T-cell (primary cell): ENCODE measurements at regions not wholly inside any gene's neighbourhood (a gene's known extent, or its start where the extent isn't known, plus 50 kb on each side); places are given as distances from the start of the nearest gene placed in this dataset.
A peak's percentile ranks its signal among the peaks of the same experiment; 100 is the strongest.

Experiments used
- ATAC-seq, 4 experiments: fragments of 200-7000 bp in 3 of 4; fragments of 150-1000 bp in 1 of 4; cut with Tn5 transposase; replicated peaks in 1 of 4; 1 replicate in 3 of 4; 2 replicates in 1 of 4; pipeline ENCODE4 v1.10.0; 2021; ENCODE audit warnings: moderate library complexity in 3 of 4, mild to moderate bottlenecking in 2 of 4, moderate number of reproducible peaks in 1 of 4
- CTCF ChIA-PET, 2 donors: fragments of 300-600 bp; sonication (Branson Sonifier 250); formaldehyde crosslinking; loops; one replicate each; lab custom pipeline; 2022; ENCODE audit warnings: antibody characterized with exemption in 2 of 2; lab: Charles Lee
- POLR2A ChIA-PET, 2 donors: fragments of 300-600 bp; sonication (Branson Sonifier 250); formaldehyde crosslinking; loops; one replicate each; lab custom pipeline; 2022; ENCODE audit warnings: antibody characterized with exemption in 2 of 2; lab: Charles Lee
- DNase-seq, 35 experiments: peaks; one replicate each; pipeline versions ENCODE4 v3.0.0 to v3.0.0-alpha.2; 2013 to 2023
- H3K27ac ChIP-seq: one replicate; pipeline ENCODE4 v1.5.1; 2013; ENCODE audit warnings: low read length
- H3K27me3 ChIP-seq, 2 experiments: replicated peaks in 1 of 2; 1 replicate in 1 of 2; 2 replicates in 1 of 2; pipeline versions ENCODE4 v1.6.1 to v1.7.0; 2013; ENCODE audit warnings: low read length in 1 of 2, mixed read lengths in 1 of 2; ENCODE audit not compliant: control insufficient read depth in 2 of 2, insufficient read depth in 2 of 2; ENCODE audit errors: extremely low read depth in 1 of 2
- H3K36me3 ChIP-seq, 2 donors: 1 replicate in 1 of 2; 2 replicates in 1 of 2; pipeline versions ENCODE4 v1.6.1 to v1.7.0; 2013; ENCODE audit warnings: low read length in 1 of 2; ENCODE audit not compliant: control insufficient read depth in 2 of 2, insufficient read depth in 1 of 2; ENCODE audit errors: extremely low read depth in 1 of 2
- H3K4me1 ChIP-seq, 2 experiments: 1 replicate in 1 of 2; 2 replicates in 1 of 2; pipeline versions ENCODE4 v1.6.1 to v1.7.0; 2013; ENCODE audit warnings: low read length in 2 of 2, mixed read lengths in 1 of 2; ENCODE audit not compliant: insufficient read depth in 2 of 2, control insufficient read depth in 1 of 2; ENCODE audit errors: extremely low read depth in 1 of 2
- H3K4me3 ChIP-seq, 2 donors: 1 replicate in 1 of 2; 2 replicates in 1 of 2; pipeline versions ENCODE4 v1.5.1 to v1.7.0; 2013; ENCODE audit warnings: mild to moderate bottlenecking in 2 of 2, low read length in 1 of 2, moderate library complexity in 1 of 2; ENCODE audit not compliant: control insufficient read depth in 1 of 2; ENCODE audit errors: extremely low read depth in 1 of 2
- H3K9me3 ChIP-seq: 2 replicates; pipeline ENCODE4 v1.7.0; 2013
- H3K27ac Mint-ChIP-seq, 2 donors: one replicate each; pipeline ENCODE4 v1.8.0; 2020 to 2021; ENCODE audit warnings: mild to moderate bottlenecking in 2 of 2, mixed read lengths in 2 of 2
- H3K27me3 Mint-ChIP-seq, 2 donors: one replicate each; pipeline ENCODE4 v1.8.0; 2021 to 2022; ENCODE audit warnings: mixed read lengths in 2 of 2
- H3K36me3 Mint-ChIP-seq: one replicate; pipeline ENCODE4 v1.8.0; 2021; ENCODE audit warnings: mixed read lengths
- H3K4me1 Mint-ChIP-seq, 3 donors: one replicate each; pipeline ENCODE4 v1.8.0; 2020 to 2022; ENCODE audit warnings: mixed read lengths in 3 of 3, mild to moderate bottlenecking in 1 of 3
- H3K4me3 Mint-ChIP-seq, 3 donors: one replicate each; pipeline ENCODE4 v1.8.0; 2020 to 2022; ENCODE audit warnings: mild to moderate bottlenecking in 3 of 3, mixed read lengths in 3 of 3, moderate library complexity in 3 of 3
- H3K9me3 Mint-ChIP-seq, 3 donors: one replicate each; pipeline ENCODE4 v1.8.0; 2020 to 2022; ENCODE audit warnings: mixed read lengths in 3 of 3
- WGBS: methylation state at CpG from one replicate; pipeline ENCODE4 v1.1.5; 2013; ENCODE audit warnings: missing lambda C conversion rate; ENCODE audit not compliant: insufficient coverage; 5-methylcytosine and 5-hydroxymethylcytosine counted together

DNA sequence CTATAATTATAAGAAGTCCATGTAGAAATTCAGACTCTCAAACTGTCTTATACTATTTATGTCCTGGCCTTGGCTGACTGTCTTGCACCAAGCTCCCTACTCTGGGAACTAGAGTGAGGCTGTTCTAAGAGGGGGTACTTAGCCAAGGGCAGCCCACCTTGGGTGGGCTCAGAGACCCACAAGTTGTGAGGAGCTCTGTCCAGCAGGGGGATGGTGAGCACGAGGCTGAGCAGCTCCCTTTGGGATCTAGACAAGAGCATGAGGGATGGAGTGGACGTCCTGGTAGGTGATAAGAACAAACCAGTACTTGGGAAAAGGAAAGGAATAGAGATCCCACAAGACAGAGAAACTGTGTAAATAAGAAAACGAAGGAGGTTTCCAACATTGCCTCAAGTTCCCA lies 127.1 kb upstream of the SLC44A3 start:
- ChIA-PET CTCF (interaction anchor here in 1 of 2 donors (0.5 kb wide), 1 partner anchor 11 kb away, joined by 4 read pairs; no protein-coding TSS in a partner anchor), POLR2A (no interaction called here)
- H3K4me1 ChIP-seq = peaks cover 0 to 2% of the 10 kb centered on the region in 2 experiments
- peaks cover 3% of the 10 kb centered on the region in 2 experiments for H3K27me3 ChIP-seq
- H3K36me3 ChIP-seq = no peaks in the 10 kb centered on the region
- H3K27ac ChIP-seq = no peak overlapping the region
- peaks cover 0 to 3% (median 0%) of the 10 kb centered on the region in 3 donors for H3K4me1 Mint-ChIP-seq
- ATAC-seq (no peak), DNase-seq (no peak)
- no peaks in the 10 kb centered on the region for H3K36me3 Mint-ChIP-seq
- H3K4me3 Mint-ChIP-seq = no peak overlapping the region
- WGBS = 81% methylated on average over 3 of the region's 3 CpGs
- H3K27ac Mint-ChIP-seq = no peak overlapping the region
- H3K4me3 ChIP-seq = no peak overlapping the region
- no peaks in the 10 kb centered on the region for H3K9me3 Mint-ChIP-seq
- H3K27me3 Mint-ChIP-seq = peaks cover 18 to 20% of the 10 kb centered on the region in 2 donors
- no peaks in the 10 kb centered on the region for H3K9me3 ChIP-seq

DNA sequence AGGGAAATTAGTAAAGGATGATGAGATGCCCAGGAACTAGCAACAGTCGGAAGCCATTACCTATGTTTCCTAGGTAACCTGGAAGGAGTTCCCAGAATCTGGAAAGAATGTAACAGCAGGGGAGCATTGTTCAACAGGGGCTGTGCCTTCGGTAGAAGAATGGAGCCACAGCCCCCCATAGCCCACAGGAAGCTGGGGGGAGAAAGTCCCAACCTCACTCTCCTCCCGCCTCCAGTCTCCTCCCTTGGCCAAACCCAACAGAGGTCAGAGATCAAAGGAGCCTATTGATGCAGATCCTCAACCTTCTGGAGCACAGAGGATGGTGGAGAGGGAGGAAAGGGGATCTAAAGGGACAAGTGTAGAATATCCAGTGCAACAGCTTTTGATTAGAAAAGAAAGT lies 131.5 kb upstream of the SLC44A3 start:
- Mint-ChIP-seq H3K9me3 (no peaks in the 10 kb centered on the region), H3K36me3 (no peaks in the 10 kb centered on the region), H3K27ac (no peak overlapping the region), H3K27me3 (peaks cover 13 to 17% of the 10 kb centered on the region in 2 donors), H3K4me1 (no peaks in the 10 kb centered on the region), H3K4me3 (no peak overlapping the region)
- Histone ChIP-seq H3K4me3 (no peak overlapping the region), H3K36me3 (no peaks in the 10 kb centered on the region), H3K9me3 (no peaks in the 10 kb centered on the region), H3K27me3 (peaks cover 3 to 12% of the 10 kb centered on the region in 2 experiments), H3K27ac (no peak overlapping the region), H3K4me1 (no peaks in the 10 kb centered on the region)
- ATAC-seq (no peak), DNase-seq (no peak)
- no CpG with 5 or more reads among the region's 3 CpGs for WGBS
- CTCF ChIA-PET = no interaction called here
- POLR2A ChIA-PET = no interaction called here

DNA sequence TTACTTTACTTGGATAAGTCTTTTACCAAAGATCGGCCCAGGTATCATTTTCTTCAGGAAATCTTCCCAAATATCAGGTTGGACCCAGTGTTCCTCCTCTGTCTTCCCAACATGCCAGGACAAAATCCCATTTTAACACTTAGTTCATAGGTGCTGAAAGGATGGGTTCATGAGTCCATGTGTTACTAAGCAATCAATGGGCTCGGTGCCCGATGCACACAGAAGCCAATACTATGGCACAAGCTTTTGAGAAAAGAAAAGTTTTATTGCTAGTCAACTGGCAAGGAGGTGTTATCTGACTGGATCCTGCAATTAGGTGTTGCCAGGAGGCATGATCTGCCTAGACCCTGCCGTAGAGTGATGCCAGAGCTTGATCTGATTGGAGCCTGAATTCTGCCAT lies 133.3 kb upstream of the SLC44A3 start:
- ATAC-seq = no peak
- no peak overlapping the region for H3K27ac ChIP-seq
- peaks cover 0 to 16% of the 10 kb centered on the region in 2 experiments for H3K27me3 ChIP-seq
- no peak overlapping the region for H3K27ac Mint-ChIP-seq
- 71% methylated on average over 1 of the region's 4 CpGs for WGBS
- H3K9me3 Mint-ChIP-seq = no peaks in the 10 kb centered on the region
- no peak overlapping the region for H3K4me3 Mint-ChIP-seq
- DNase-seq = no peak
- H3K36me3 ChIP-seq = no peaks in the 10 kb centered on the region
- H3K9me3 ChIP-seq = no peaks in the 10 kb centered on the region
- CTCF ChIA-PET = no interaction called here
- peaks cover 13 to 17% of the 10 kb centered on the region in 2 donors for H3K27me3 Mint-ChIP-seq
- POLR2A ChIA-PET = no interaction called here
- H3K4me1 ChIP-seq = no peaks in the 10 kb centered on the region
- no peak overlapping the region for H3K4me3 ChIP-seq
- no peaks in the 10 kb centered on the region for H3K36me3 Mint-ChIP-seq
- no peaks in the 10 kb centered on the region for H3K4me1 Mint-ChIP-seq

DNA sequence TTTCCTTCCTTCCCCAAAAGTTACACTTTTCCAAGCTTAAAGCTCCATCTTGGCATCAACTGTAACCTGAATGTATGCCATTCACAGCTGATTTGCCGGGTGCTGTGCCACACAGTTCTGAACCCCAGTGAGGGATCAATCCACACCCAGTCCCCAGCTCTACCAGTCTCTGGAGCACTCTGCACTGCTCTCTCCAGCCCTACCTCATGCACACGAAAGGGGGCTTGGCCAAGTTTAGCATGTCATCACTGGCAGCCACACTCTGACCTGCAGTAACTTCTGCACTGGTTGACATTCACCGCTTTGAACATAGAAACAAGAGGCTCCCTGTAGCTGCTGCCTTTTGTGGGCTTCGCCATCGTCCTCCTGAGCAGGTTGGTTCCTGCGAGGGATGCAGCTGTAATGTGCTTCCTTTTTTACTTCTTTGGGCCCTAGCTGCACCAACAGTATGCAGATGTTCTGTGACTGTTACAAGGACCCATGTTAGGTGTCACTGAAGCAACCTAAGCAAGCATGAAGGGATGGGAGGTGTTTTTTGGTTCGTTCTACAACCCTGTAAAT lies 135.4 kb upstream of the SLC44A3 start:
- ChIA-PET POLR2A (no interaction called here), CTCF (no interaction called here)
- ATAC-seq = peak in 1 of 4 experiments; percentile 15
- Mint-ChIP-seq H3K36me3 (no peaks in the 10 kb centered on the region), H3K4me1 (no peaks in the 10 kb centered on the region), H3K9me3 (no peaks in the 10 kb centered on the region), H3K27me3 (peaks cover 12 to 13% of the 10 kb centered on the region in 2 donors), H3K4me3 (no peak overlapping the region), H3K27ac (no peak overlapping the region)
- H3K4me1 ChIP-seq = no peaks in the 10 kb centered on the region
- no peak overlapping the region for H3K27ac ChIP-seq
- H3K4me3 ChIP-seq = no peak overlapping the region
- no peaks in the 10 kb centered on the region for H3K36me3 ChIP-seq
- no peak for DNase-seq
- 35% methylated on average over 6 of the region's 7 CpGs for WGBS
- H3K27me3 ChIP-seq = peaks cover 0 to 16% of the 10 kb centered on the region in 2 experiments
- no peaks in the 10 kb centered on the region for H3K9me3 ChIP-seq

DNA sequence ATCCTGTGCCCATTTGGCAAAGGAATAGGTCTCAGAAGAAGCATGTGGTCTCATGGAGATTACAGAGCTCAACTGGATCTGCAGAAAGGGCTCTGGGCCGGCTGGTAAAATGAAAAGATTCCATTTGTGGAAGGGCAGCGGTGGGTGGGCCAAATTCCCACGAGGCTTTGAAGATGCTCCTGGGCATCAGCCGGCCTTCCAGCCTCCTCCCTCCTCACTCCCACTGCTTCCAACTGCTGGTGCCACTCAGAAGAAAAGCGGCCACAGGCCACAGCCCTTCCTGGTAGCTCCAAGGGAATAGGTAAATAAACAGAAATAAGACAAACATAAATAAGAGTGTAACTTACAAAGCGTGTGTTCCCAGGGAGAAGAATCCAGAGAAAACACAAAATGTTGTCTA lies 136.3 kb upstream of the SLC44A3 start:
- no peak for DNase-seq
- no peaks in the 10 kb centered on the region for H3K36me3 Mint-ChIP-seq
- ChIA-PET POLR2A (no interaction called here), CTCF (no interaction called here)
- H3K4me3 Mint-ChIP-seq = no peak overlapping the region
- Histone ChIP-seq H3K4me3 (no peak overlapping the region), H3K27ac (no peak overlapping the region), H3K9me3 (no peaks in the 10 kb centered on the region), H3K27me3 (peaks cover 0 to 16% of the 10 kb centered on the region in 2 experiments), H3K36me3 (no peaks in the 10 kb centered on the region), H3K4me1 (no peaks in the 10 kb centered on the region)
- WGBS = no CpG with 5 or more reads among the region's 6 CpGs
- no peaks in the 10 kb centered on the region for H3K4me1 Mint-ChIP-seq
- ATAC-seq = no peak
- H3K27ac Mint-ChIP-seq = no peak overlapping the region
- no peaks in the 10 kb centered on the region for H3K9me3 Mint-ChIP-seq
- peaks cover 12 to 15% of the 10 kb centered on the region in 2 donors for H3K27me3 Mint-ChIP-seq

DNA sequence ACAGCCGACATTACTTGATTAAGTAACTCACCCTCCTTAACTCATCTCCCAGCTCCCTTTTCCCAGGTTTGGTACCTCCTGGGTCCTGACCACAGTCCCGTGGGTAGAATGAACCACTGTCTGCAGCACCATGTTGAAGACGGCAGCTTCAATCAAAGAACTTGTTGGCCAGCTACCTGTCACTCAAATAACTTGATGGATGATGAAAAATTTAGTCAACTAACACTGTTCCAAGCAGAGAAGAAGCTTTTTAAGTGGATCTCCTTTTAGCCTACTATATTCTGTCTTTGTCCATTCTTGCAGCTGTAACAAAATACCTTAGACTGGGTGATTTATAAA lies 138.4 kb upstream of the F3 start:
- Mint-ChIP-seq H3K4me1 (no peaks in the 10 kb centered on the region), H3K27ac (no peak overlapping the region), H3K4me3 (no peak overlapping the region), H3K9me3 (no peaks in the 10 kb centered on the region), H3K27me3 (peaks cover 9 to 14% of the 10 kb centered on the region in 2 donors), H3K36me3 (no peaks in the 10 kb centered on the region)
- 100% methylated on average over 1 of the region's 3 CpGs for WGBS
- no peak for ATAC-seq
- Histone ChIP-seq H3K4me3 (no peak overlapping the region), H3K27me3 (peaks cover 0 to 18% of the 10 kb centered on the region in 2 experiments), H3K4me1 (no peaks in the 10 kb centered on the region), H3K27ac (no peak overlapping the region), H3K36me3 (no peaks in the 10 kb centered on the region), H3K9me3 (no peaks in the 10 kb centered on the region)
- ChIA-PET CTCF (no interaction called here), POLR2A (no interaction called here)
- DNase-seq = no peak
